Head of caudate nucleus (tissue), 42 donors: ENCODE measurements at regions not wholly inside any gene's neighbourhood (a gene's known extent, or its start where the extent isn't known, plus 50 kb on each side); places are given as distances from the start of the nearest gene placed in this dataset.

Experiments used
- DNase-seq, 42 donors: peaks; one replicate each; pipeline versions ENCODE4 v3.0.0 to v3.0.0-alpha.2; 2020 to 2021; ENCODE audit warnings: mixed read lengths in 7 of 42
- intact Hi-C: fragments of 100-400 bp; cut with DNase I; formaldehyde crosslinking; loops from one replicate; pipeline ENCODE4 v1.15.0; 2022

GRCh38 chr10:3432081-3432825 lies 259.7 kb upstream of the PITRM1 start:
- DNase-seq: peak in 6 of 42 donors; percentile 7 to 52 (median 28)
- intact Hi-C loops: no loop called here

GRCh38 chr10:3430501-3430900 lies 257.9 kb upstream of the PITRM1 start:
- intact Hi-C loops: no loop called here
- DNase-seq: peak in 2 of 42 donors; percentile 15 to 21

GRCh38 chr10:3429676-3430075 lies 257.1 kb upstream of the PITRM1 start:
- intact Hi-C loops: no loop called here
- DNase-seq: peak in 2 of 42 donors; percentile 16 to 33

GRCh38 chr10:3428826-3429225 lies 256.2 kb upstream of the PITRM1 start:
- peak in 1 of 42 donors; percentile 4 for DNase-seq
- intact Hi-C loops: no loop called here

DNA sequence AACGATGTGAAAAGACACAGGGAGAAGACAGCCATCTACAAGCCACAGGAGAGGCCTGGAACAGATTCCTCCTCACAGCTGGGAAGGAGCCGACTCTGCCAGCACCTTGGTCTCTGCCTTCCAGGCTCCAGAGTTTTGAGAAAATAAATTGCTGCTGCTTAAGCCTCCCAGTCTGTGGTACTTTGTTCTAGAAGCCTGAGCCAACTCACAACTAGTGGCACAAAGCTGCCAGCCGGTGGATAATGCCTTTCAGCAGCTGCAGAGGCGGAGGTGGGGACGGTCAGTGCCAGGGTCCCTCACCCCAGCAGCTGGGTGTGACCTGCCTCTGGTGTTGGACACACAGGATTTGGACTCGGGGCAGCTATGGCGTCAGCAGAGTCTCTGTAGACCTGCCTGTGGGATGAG lies 255.4 kb upstream of the PITRM1 start:
- peak in 3 of 42 donors; percentile 16 to 35 (median 34) for DNase-seq
- intact Hi-C loops: no loop called here

- intact Hi-C loops: no loop called here
- DNase-seq: no peak
Observed at GRCh38 chr10:3427347-3427746, 254.8 kb upstream of the PITRM1 start.

DNA sequence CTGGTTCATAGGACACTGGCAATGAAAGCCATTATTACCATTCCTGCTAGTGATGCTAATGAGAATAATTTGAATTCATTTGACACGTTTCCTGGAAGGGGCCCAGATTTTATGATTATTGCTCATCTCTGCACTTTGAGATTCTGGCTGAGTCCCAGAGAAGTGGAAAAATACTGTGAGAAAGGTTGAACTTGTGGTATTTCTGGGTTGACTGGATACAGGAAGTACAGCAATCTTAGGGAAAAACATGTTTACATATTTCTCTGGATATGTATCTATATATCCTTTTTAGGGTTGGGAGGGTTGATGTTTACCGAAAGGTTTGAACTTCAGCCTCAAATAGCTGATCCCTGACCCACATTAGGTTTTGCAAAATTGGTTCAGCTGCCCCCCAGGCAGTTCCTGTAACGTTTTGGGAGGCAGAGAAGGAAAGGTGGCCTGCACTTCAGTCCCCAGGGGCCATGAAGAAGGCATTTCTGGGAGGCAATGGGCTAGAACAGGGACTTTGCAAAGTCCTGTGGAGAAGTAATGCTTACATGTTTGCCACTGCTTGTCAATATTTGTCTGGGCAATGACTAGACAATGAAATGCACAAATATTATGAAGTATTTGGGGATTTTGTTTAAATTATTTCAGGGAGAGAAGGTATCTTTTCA lies 253.7 kb upstream of the PITRM1 start:
- DNase-seq: peak in 1 of 42 donors; percentile 24

GRCh38 chr10:3425716-3426115 lies 253.1 kb upstream of the PITRM1 start:
- intact Hi-C loops: no loop called here
- DNase-seq: peak in 2 of 42 donors; percentile 30 to 34

More for the DNA sequence above, 253.7 kb upstream of the PITRM1 start:
- intact Hi-C loops: no loop called here

DNA sequence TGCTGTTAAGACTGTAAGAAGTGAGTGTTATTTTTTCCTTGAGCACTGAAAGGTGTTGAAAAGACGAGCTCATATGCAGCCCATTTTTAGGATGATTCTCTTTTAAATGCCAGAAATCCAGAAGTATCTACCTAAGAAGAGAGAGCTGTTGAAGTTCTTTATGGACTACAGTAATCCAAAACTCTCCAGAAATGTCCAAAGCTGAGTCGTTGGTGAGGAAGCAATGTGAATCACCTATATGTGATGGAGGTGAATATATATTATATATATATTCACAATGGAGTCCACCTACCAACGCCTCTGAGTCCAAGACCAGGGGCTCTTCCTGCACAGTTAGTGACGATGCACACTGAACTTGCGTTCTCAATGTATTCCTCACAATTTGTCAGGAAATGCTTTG lies 252.7 kb upstream of the PITRM1 start:
- DNase-seq: no peak
- intact Hi-C loops: no loop called here

GRCh38 chr10:3424111-3424851 lies 251.7 kb upstream of the PITRM1 start:
- intact Hi-C loops: no loop called here
- DNase-seq: peak in 3 of 42 donors; percentile 16 to 48 (median 21)

GRCh38 chr10:3423384-3423783 lies 250.8 kb upstream of the PITRM1 start:
- intact Hi-C loops: no loop called here
- no peak for DNase-seq

DNA sequence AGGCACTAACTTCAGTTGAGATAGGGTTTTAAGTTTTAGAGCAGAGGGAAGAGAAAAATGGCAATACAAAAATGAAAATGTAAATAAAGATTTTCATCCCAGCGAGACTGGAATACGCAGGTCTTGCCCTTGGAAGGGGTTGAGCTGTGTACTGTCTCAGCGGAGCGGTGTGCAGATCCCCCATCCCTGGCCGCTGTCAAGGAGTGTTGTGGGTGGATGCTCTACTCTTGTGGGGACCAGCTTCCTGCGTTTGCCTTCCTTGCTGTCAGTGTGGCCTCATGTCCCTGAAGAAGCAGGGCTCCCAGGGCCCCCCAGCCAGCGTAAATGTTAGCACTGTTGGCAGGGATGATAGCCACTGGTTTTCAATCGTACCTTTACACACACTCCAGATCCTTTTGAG lies 249.7 kb upstream of the PITRM1 start:
- intact Hi-C loops: no loop called here

DNA sequence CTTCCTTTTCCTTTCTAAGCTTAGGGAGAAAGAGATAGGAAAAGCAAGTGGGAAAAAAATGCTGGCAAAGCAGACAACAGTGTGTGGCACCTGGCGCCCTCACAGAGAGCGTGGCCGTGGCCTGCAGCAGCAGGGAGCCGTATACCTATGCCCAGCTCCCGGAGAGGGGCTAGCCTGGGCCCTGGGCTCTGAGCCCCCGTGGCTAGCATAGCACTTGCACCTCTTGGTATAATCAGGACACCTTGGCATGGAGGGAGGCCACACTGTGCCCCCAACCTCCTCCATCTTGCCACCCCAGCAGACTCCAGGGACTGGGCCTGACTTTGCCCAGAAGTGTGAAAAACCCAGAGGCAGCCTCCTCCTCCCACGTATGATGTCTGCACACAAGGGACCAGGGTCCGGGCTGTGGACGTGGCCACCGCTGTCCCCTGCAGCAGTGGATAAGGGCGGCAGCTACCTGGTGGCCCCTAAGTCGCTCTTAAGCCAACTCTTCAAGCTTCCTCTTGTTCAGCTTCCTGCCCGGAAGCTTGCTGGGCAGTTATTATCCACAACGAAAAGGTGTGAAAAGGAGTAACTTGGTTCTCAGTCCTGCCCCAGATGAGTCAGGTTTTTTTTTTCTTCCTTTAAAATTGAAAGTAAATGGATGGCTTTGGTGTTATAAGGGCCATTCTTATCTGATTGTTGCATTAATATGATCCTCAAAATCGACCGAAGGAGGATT lies 249.1 kb upstream of the PITRM1 start:
- intact Hi-C loops: no loop called here
- no peak for DNase-seq

More for the DNA sequence above, 249.7 kb upstream of the PITRM1 start:
- no peak for DNase-seq

DNA sequence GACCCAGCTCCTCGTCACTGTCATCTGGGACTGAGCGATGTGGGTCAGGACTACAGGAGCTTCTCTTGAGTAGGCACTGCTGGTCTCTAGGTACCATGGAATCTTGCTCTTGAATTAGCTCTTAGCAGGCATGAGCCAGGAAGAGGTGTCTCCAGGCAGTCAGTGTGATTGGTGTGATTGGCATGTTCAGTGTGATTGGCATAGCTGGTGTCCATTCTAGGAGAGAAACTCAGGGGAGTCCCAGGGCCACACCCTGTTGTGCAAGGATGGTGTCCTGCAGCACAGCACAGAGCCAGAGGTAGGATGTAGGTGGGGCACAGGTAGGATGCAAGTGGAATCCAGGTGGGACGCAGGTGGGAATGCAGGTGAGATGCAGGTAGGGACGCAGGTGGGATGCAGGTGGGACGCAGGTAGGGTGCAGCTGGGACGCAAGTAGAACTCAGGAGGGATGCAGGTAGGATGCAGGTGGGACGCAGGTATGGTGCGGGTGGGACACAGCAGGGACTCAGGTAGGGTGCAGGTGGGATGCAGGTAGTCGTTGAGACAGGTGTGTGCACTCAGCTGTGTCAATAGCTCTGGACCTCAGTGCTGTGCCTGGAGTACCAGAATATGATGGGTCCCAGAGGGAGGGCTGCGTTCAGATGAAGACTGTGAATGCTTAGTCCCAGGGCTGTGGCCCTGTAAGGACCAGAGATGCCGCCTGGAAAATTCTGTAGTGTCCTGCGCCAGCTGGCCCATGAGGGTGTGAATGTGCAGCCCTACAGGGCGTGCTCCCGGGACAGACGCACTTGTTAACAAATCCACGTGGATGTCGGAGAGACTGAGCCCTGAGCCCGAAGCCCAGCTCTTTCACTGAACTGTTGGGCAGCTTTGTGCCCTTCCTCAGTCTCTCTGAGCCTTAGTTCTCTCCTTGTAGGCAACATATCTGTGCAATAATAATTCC lies 248.2 kb upstream of the PITRM1 start:
- DNase-seq: no peak
- intact Hi-C loops: no loop called here

- intact Hi-C loops: no loop called here
- DNase-seq: no peak
Observed at GRCh38 chr10:3419719-3420495, 247.3 kb upstream of the PITRM1 start.

- intact Hi-C loops: no loop called here
- no peak for DNase-seq
Observed at GRCh38 chr10:3418926-3419325, 246.3 kb upstream of the PITRM1 start.

DNA sequence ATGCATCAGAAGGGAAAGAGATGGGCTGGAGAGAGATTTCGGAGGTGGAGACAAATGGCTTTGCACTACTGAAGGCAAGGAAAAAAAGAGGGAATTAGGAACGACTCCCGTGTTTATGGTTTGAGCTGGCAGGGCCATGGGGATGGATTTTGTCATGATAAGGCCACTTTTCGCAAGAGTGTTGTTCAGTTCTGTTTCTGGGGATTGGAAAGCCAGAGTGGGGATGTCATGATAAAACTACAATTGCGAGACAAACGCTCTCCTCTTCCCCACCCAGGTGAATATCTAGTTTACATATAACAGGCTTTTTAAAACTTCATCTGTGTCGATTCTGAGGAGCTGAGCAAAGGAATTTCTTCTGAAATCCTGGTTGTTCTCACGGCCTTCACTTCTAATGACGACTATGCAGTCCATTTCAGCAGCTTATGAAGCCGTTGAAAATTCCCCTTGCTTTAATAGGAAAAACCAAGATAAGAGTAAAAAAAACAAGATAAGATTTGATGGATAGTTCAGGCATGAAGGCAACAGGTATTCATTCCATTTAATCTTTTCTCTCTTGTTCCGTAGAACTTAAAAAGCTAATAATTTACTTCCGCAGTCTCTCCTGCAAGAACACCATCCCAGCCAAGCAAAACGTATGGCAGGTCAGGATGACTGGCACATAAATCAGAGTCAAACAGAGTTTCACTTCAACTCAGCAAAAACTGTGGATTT lies 245.6 kb upstream of the PITRM1 start:
- intact Hi-C loops: no loop called here
- DNase-seq: no peak
